HCT116 (cell line): ENCODE measurements at regions not wholly inside any gene's neighbourhood (a gene's known extent, or its start where the extent isn't known, plus 50 kb on each side); places are given as distances from the start of the nearest gene placed in this dataset.

ENCODE experiments used
- ATAC-seq: fragments of 200-7000 bp; cut with Tn5 transposase; 2 replicates; pipeline ENCODE4 v1.9.1; 2020; ENCODE audit warnings: mild to moderate bottlenecking, moderate library complexity
- BruUV-seq: library from RNA; stranded (reverse); fragments of 400-500 nt; replicated peaks from 2 replicates; lab custom pipeline; 2021; lab: Mats Ljungman, UMichigan
- CTCF ChIA-PET: fragments of 300-600 bp; sonication (Branson Sonifier 250); formaldehyde crosslinking; loops from one replicate; lab custom pipeline; 2021; ENCODE audit warnings: antibody characterized with exemption; lab: Charles Lee
- POLR2A ChIA-PET: fragments of 300-600, 350-600 bp; sonication (Branson Sonifier 250); formaldehyde crosslinking; loops from one replicate; lab custom pipeline; 2021; ENCODE audit warnings: antibody characterized with exemption; lab: Charles Lee
- RAD21 ChIA-PET, 2 experiments: fragments of 300-600 bp; sonication (Branson Sonifier 250); formaldehyde crosslinking; loops; one replicate each; lab custom pipeline; 2023; ENCODE audit warnings: low total read pairs in 2 of 2; ENCODE audit not compliant: uncharacterized antibody in 2 of 2, unreplicated experiment in 2 of 2, low non-redundant PET in 1 of 2; lab: Charles Lee
- DNase-seq: peaks from one replicate; pipeline ENCODE4 v3.0.0-alpha.2; 2010; ENCODE audit warnings: low read depth, low spot score
- H2AFZ ChIP-seq: fragments of 200-600 bp; shearing (Covaris generic), sonication (generic); 2 replicates; pipeline ENCODE4 v1.6.1; 2017; ENCODE audit warnings: low read depth, mixed run types, mixed read lengths, antibody characterized with exemption, low read length; ENCODE audit not compliant: poor library complexity, severe bottlenecking
- H3K27ac ChIP-seq: 2 replicates; pipeline ENCODE4 v1.5.1; 2012; ENCODE audit warnings: low read depth, low read length
- H3K27me3 ChIP-seq: fragments of 200-600 bp; sonication (generic); 2 replicates; pipeline ENCODE4 v1.6.1; 2016; ENCODE audit warnings: mixed run types, low read length, mixed read lengths; ENCODE audit not compliant: insufficient read depth
- H3K36me3 ChIP-seq, 2 experiments: fragments of 200-500 bp in 1 of 2; fragments of 200-600 bp in 1 of 2; sonication (Bioruptor generic) in 1 of 2; sonication (generic) in 1 of 2; 2 replicates each; pipeline versions ENCODE4 v1.5.1 to v1.6.1; 2014 to 2016; ENCODE audit warnings: low read length in 2 of 2, inconsistent platforms in 1 of 2, mixed read lengths in 1 of 2, mixed run types in 1 of 2; ENCODE audit not compliant: insufficient read depth in 2 of 2, control insufficient read depth in 1 of 2
- H3K4me1 ChIP-seq, 2 experiments: fragments of 200-600 bp in 1 of 2; sonication (generic) in 1 of 2; 2 replicates each; pipeline versions ENCODE4 v1.5.1 to v1.6.1; 2012 to 2017; ENCODE audit warnings: low read length in 2 of 2, inconsistent platforms in 1 of 2, mild to moderate bottlenecking in 1 of 2, mixed read lengths in 1 of 2, mixed run types in 1 of 2, moderate library complexity in 1 of 2; ENCODE audit not compliant: insufficient read depth in 2 of 2, control insufficient read depth in 1 of 2
- H3K4me2 ChIP-seq: fragments of 200-600 bp; sonication (generic); 2 replicates; pipeline ENCODE4 v1.6.1; 2017; ENCODE audit warnings: mixed run types, low read length, mixed read lengths
- H3K4me3 ChIP-seq, 2 experiments: fragments of 200-600 bp in 1 of 2; sonication (generic) in 1 of 2; replicated peaks in 1 of 2; 2 replicates each; pipeline ENCODE4 v1.5.1; 2011 to 2016; ENCODE audit warnings: low read length in 2 of 2, control low read depth in 1 of 2, low read depth in 1 of 2, mild to moderate bottlenecking in 1 of 2, mixed read lengths in 1 of 2, mixed run types in 1 of 2
- H3K79me2 ChIP-seq: fragments of 200-600 bp; sonication (generic); 2 replicates; pipeline ENCODE4 v1.6.1; 2017; ENCODE audit warnings: mild to moderate bottlenecking, mixed run types, low read length, moderate library complexity, mixed read lengths; ENCODE audit not compliant: insufficient read depth
- H3K9ac ChIP-seq: fragments of 200-600 bp; sonication (generic); 2 replicates; pipeline ENCODE4 v1.6.1; 2016; ENCODE audit warnings: low read length, mixed read lengths
- H3K9me2 ChIP-seq: fragments of 200-600 bp; sonication (generic), shearing (Covaris generic); 2 replicates; pipeline ENCODE4 v1.6.1; 2017; ENCODE audit warnings: mixed run types, mild to moderate bottlenecking, moderate library complexity; ENCODE audit not compliant: insufficient read depth
- H3K9me3 ChIP-seq, 2 experiments: fragments of 200-500 bp in 1 of 2; fragments of 200-600 bp in 1 of 2; sonication (Bioruptor generic) in 1 of 2; sonication (generic) in 1 of 2; 2 replicates each; pipeline ENCODE4 v1.6.1; 2014 to 2017; ENCODE audit warnings: low read length in 2 of 2, mixed read lengths in 2 of 2, inconsistent platforms in 1 of 2, low read depth in 1 of 2, mild to moderate bottlenecking in 1 of 2, mixed run types in 1 of 2, moderate library complexity in 1 of 2; ENCODE audit not compliant: control insufficient read depth in 1 of 2, insufficient read depth in 1 of 2
- H4K20me1 ChIP-seq: fragments of 200-600 bp; sonication (generic), shearing (Covaris generic); 2 replicates; pipeline ENCODE4 v1.6.1; 2017; ENCODE audit warnings: mixed run types, mild to moderate bottlenecking, moderate library complexity; ENCODE audit not compliant: insufficient read depth
- ATF3 ChIP-seq: IDR thresholded peaks from 2 replicates; pipeline ENCODE4 v1.6.1; 2012
- CBX3 ChIP-seq: IDR thresholded peaks from 2 replicates; pipeline ENCODE4 v1.6.1; 2012; ENCODE audit warnings: low read depth
- CEBPB ChIP-seq: IDR thresholded peaks from 2 replicates; pipeline ENCODE4 v1.6.1; 2012; ENCODE audit warnings: low read depth
- ELF1 ChIP-seq: IDR thresholded peaks from 2 replicates; pipeline ENCODE4 v1.6.1; 2012; ENCODE audit warnings: low read depth, borderline replicate concordance
- EZH2phosphoT487 ChIP-seq: fragments of 200-600 bp; IDR thresholded peaks from 2 replicates; pipeline ENCODE4 v1.6.1; 2018; ENCODE audit warnings: antibody characterized with exemption, borderline replicate concordance
- JUND ChIP-seq: IDR thresholded peaks from 2 replicates; pipeline ENCODE4 v1.6.1; 2012
- POLR2A ChIP-seq: IDR thresholded peaks from 2 replicates; pipeline ENCODE4 v1.7.0; 2011; ENCODE audit warnings: borderline replicate concordance; ENCODE audit not compliant: insufficient read depth, insufficient read length; ENCODE audit errors: extremely low read depth
- RAD21 ChIP-seq: IDR thresholded peaks from 2 replicates; pipeline ENCODE4 v1.6.1; 2012; ENCODE audit warnings: low read depth, mild to moderate bottlenecking
- REST ChIP-seq: IDR thresholded peaks from 2 replicates; pipeline ENCODE4 v1.6.1; 2012; ENCODE audit warnings: low read depth
- SRF ChIP-seq: IDR thresholded peaks from 2 replicates; pipeline ENCODE4 v1.6.1; 2012; ENCODE audit warnings: low read depth
- TCF7L2 ChIP-seq: IDR thresholded peaks from 2 replicates; pipeline ENCODE4 v1.7.0; 2011; ENCODE audit warnings: borderline replicate concordance, inconsistent platforms; ENCODE audit not compliant: insufficient read depth, insufficient read length; ENCODE audit errors: extremely low read depth
- ZFX ChIP-seq: fragments of 450-650 bp; IDR thresholded peaks from 2 replicates; pipeline ENCODE4 v1.6.1; 2017
- intact Hi-C: fragments of 100-400 bp; cut with micrococcal nuclease; formaldehyde crosslinking; loops from 2 replicates; pipeline ENCODE4 v1.10.0; 2022

DNA sequence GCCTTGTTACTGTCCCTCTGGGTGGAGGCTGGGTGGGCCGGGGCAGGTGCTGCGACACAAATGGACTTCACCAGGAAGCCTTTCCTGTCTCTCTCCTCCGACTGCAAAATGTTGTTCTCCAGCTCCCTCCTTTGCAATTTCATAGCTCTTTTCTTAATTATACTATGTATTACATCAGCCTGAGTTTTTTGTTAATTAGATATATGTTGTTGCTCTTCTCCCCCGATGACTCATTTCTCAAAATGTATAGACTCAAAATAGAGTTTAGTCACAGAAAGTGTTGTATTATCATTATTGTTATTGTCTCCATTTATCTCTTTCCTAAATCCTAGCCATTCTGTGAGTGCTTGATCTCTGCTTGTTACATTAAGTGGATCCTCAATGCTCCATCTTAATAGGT lies 122.4 kb upstream of the OSMR start:
- no peaks in the 10 kb centered on the region for H4K20me1 ChIP-seq
- no peak overlapping the region for H3K4me3 ChIP-seq
- TF ChIP-seq POLR2A, result no peak
- TF ChIP-seq REST, result no peak
- no peak overlapping the region for H3K9ac ChIP-seq
- ChIA-PET RAD21 (no interaction called here), POLR2A (no interaction called here), CTCF (interaction anchor here (1.2 kb wide), 1 partner anchor 282 kb away, joined by 3 read pairs; no protein-coding TSS in a partner anchor)
- intact Hi-C loops, result no loop called here
- H3K9me3 ChIP-seq, result no peaks in the 10 kb centered on the region
- no peak overlapping the region for H3K27ac ChIP-seq
- no peak for DNase-seq
- H3K9me2 ChIP-seq, result no peaks in the 10 kb centered on the region
- H3K36me3 ChIP-seq, result no peaks in the 10 kb centered on the region
- no peaks in the 10 kb centered on the region for H3K27me3 ChIP-seq
- H2AFZ ChIP-seq, result no peak overlapping the region
- no peak for ATAC-seq
- H3K79me2 ChIP-seq, result no peaks in the 10 kb centered on the region
- BruUV-seq, result no TSS peak
- no peaks in the 10 kb centered on the region for H3K4me1 ChIP-seq
- no peak overlapping the region for H3K4me2 ChIP-seq

DNA sequence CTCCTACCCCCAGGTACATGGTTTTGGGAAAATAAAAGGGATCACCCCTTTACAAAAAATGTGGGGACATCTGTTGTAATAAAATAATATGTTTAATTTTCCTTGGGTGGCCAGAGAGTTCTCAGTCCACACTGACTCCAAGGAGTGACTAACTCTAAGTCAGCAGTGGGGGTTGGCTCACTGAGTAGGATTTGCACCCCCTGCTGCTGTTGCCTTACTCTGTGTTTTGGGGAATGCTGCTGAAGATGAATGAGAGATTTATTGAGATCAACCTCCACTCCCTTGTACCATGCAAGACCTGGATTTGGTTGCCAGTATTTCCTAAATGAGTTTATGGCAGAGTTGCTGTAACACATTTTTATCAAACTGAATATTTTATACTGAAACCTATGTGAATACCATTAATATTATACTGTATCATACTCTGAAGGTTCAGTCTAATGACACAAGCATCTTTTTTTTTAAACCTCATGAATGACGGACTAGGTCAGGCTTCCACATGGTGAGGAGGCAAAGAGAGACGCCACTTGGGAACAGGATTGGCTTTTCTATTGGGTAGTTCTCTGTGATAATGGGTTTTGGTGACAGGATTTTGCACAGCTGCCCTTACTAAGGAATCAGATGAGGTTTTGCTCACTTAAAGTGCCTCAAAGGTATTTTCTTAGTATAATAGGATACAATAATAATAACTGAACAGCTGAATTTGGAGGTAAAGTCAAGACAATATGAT lies 121.3 kb upstream of the OSMR start:
- H3K9me2 ChIP-seq, result no peaks in the 10 kb centered on the region
- intact Hi-C loops, result no loop called here
- RAD21 ChIA-PET, result no interaction called here
- BruUV-seq, result no TSS peak
- CTCF ChIA-PET, result no interaction called here
- no peaks in the 10 kb centered on the region for H3K4me1 ChIP-seq
- H3K9me3 ChIP-seq, result no peaks in the 10 kb centered on the region
- H3K79me2 ChIP-seq, result no peaks in the 10 kb centered on the region
- H3K9ac ChIP-seq, result no peak overlapping the region
- H3K4me2 ChIP-seq, result no peak overlapping the region
- no peak overlapping the region for H2AFZ ChIP-seq
- H3K36me3 ChIP-seq, result no peaks in the 10 kb centered on the region
- H3K4me3 ChIP-seq, result no peak overlapping the region
- ATAC-seq, result no peak
- H3K27ac ChIP-seq, result no peak overlapping the region
- H4K20me1 ChIP-seq, result no peaks in the 10 kb centered on the region
- POLR2A ChIA-PET, result no interaction called here
- H3K27me3 ChIP-seq, result no peaks in the 10 kb centered on the region
- DNase-seq, result no peak
- TF ChIP-seq ZFX (no peak), EZH2phosphoT487 (no peak), POLR2A (no peak), RAD21 (no peak), CBX3 (no peak), ELF1 (no peak), SRF (no peak), TCF7L2 (no peak), JUND (no peak), ATF3 (no peak), CEBPB (no peak), REST (no peak)
